T-cell (primary cell): ENCODE measurements at regions not wholly inside any gene's neighbourhood (a gene's known extent, or its start where the extent isn't known, plus 50 kb on each side); places are given as distances from the start of the nearest gene placed in this dataset.
"Not testable (repeated sequence)": the region's sequence is repeated elsewhere in the genome, so short reads cannot be mapped to it uniquely, and the experiment has no call there.

Experiments used
- ATAC-seq, 4 experiments: fragments of 200-7000 bp in 3 of 4; fragments of 150-1000 bp in 1 of 4; cut with Tn5 transposase; replicated peaks in 1 of 4; 1 replicate in 3 of 4; 2 replicates in 1 of 4; pipeline ENCODE4 v1.10.0; 2021; ENCODE audit warnings: moderate library complexity in 3 of 4, mild to moderate bottlenecking in 2 of 4, moderate number of reproducible peaks in 1 of 4
- CTCF ChIA-PET, 2 donors: fragments of 300-600 bp; sonication (Branson Sonifier 250); formaldehyde crosslinking; loops; one replicate each; lab custom pipeline; 2022; ENCODE audit warnings: antibody characterized with exemption in 2 of 2; lab: Charles Lee
- POLR2A ChIA-PET, 2 donors: fragments of 300-600 bp; sonication (Branson Sonifier 250); formaldehyde crosslinking; loops; one replicate each; lab custom pipeline; 2022; ENCODE audit warnings: antibody characterized with exemption in 2 of 2; lab: Charles Lee
- DNase-seq, 35 experiments: peaks; one replicate each; pipeline versions ENCODE4 v3.0.0 to v3.0.0-alpha.2; 2013 to 2023
- H3K27ac ChIP-seq: one replicate; pipeline ENCODE4 v1.5.1; 2013; ENCODE audit warnings: low read length
- H3K27me3 ChIP-seq, 2 experiments: replicated peaks in 1 of 2; 1 replicate in 1 of 2; 2 replicates in 1 of 2; pipeline versions ENCODE4 v1.6.1 to v1.7.0; 2013; ENCODE audit warnings: low read length in 1 of 2, mixed read lengths in 1 of 2; ENCODE audit not compliant: control insufficient read depth in 2 of 2, insufficient read depth in 2 of 2; ENCODE audit errors: extremely low read depth in 1 of 2
- H3K36me3 ChIP-seq, 2 donors: 1 replicate in 1 of 2; 2 replicates in 1 of 2; pipeline versions ENCODE4 v1.6.1 to v1.7.0; 2013; ENCODE audit warnings: low read length in 1 of 2; ENCODE audit not compliant: control insufficient read depth in 2 of 2, insufficient read depth in 1 of 2; ENCODE audit errors: extremely low read depth in 1 of 2
- H3K4me1 ChIP-seq, 2 experiments: 1 replicate in 1 of 2; 2 replicates in 1 of 2; pipeline versions ENCODE4 v1.6.1 to v1.7.0; 2013; ENCODE audit warnings: low read length in 2 of 2, mixed read lengths in 1 of 2; ENCODE audit not compliant: insufficient read depth in 2 of 2, control insufficient read depth in 1 of 2; ENCODE audit errors: extremely low read depth in 1 of 2
- H3K4me3 ChIP-seq, 2 donors: 1 replicate in 1 of 2; 2 replicates in 1 of 2; pipeline versions ENCODE4 v1.5.1 to v1.7.0; 2013; ENCODE audit warnings: mild to moderate bottlenecking in 2 of 2, low read length in 1 of 2, moderate library complexity in 1 of 2; ENCODE audit not compliant: control insufficient read depth in 1 of 2; ENCODE audit errors: extremely low read depth in 1 of 2
- H3K9me3 ChIP-seq: 2 replicates; pipeline ENCODE4 v1.7.0; 2013
- H3K27ac Mint-ChIP-seq, 2 donors: one replicate each; pipeline ENCODE4 v1.8.0; 2020 to 2021; ENCODE audit warnings: mild to moderate bottlenecking in 2 of 2, mixed read lengths in 2 of 2
- H3K27me3 Mint-ChIP-seq, 2 donors: one replicate each; pipeline ENCODE4 v1.8.0; 2021 to 2022; ENCODE audit warnings: mixed read lengths in 2 of 2
- H3K36me3 Mint-ChIP-seq: one replicate; pipeline ENCODE4 v1.8.0; 2021; ENCODE audit warnings: mixed read lengths
- H3K4me1 Mint-ChIP-seq, 3 donors: one replicate each; pipeline ENCODE4 v1.8.0; 2020 to 2022; ENCODE audit warnings: mixed read lengths in 3 of 3, mild to moderate bottlenecking in 1 of 3
- H3K4me3 Mint-ChIP-seq, 3 donors: one replicate each; pipeline ENCODE4 v1.8.0; 2020 to 2022; ENCODE audit warnings: mild to moderate bottlenecking in 3 of 3, mixed read lengths in 3 of 3, moderate library complexity in 3 of 3
- H3K9me3 Mint-ChIP-seq, 3 donors: one replicate each; pipeline ENCODE4 v1.8.0; 2020 to 2022; ENCODE audit warnings: mixed read lengths in 3 of 3
- WGBS: methylation state at CpG from one replicate; pipeline ENCODE4 v1.1.5; 2013; ENCODE audit warnings: missing lambda C conversion rate; ENCODE audit not compliant: insufficient coverage; 5-methylcytosine and 5-hydroxymethylcytosine counted together

GRCh38 chr20:50360218-50360672, 149.9 kb upstream of the PTPN1 start:
- no peak overlapping the region for H3K27ac ChIP-seq

GRCh38 chr20:50360921-50361320, 149.3 kb upstream of the PTPN1 start:
- Mint-ChIP-seq H3K36me3 (no peaks in the 10 kb centered on the region), H3K9me3 (no peaks in the 10 kb centered on the region), H3K4me3 (no peak overlapping the region), H3K4me1 (no peaks in the 10 kb centered on the region), H3K27me3 (peaks cover 0 to 2% of the 10 kb centered on the region in 2 donors), H3K27ac (no peak overlapping the region)
- Histone ChIP-seq H3K36me3 (no peaks in the 10 kb centered on the region), H3K4me3 (no peak overlapping the region), H3K27ac (no peak overlapping the region), H3K27me3 (peaks cover 0 to 12% of the 10 kb centered on the region in 2 experiments), H3K4me1 (no peaks in the 10 kb centered on the region), H3K9me3 (no peaks in the 10 kb centered on the region)
- CTCF ChIA-PET: no interaction called here
- DNase-seq (no peak), ATAC-seq (no peak)
- WGBS: 93% methylated on average over 3 of the region's 8 CpGs
- POLR2A ChIA-PET: no interaction called here

More at GRCh38 chr20:50360218-50360672, 149.9 kb upstream of the PTPN1 start:
- WGBS: 83% methylated on average over 5 of the region's 8 CpGs
- ChIA-PET POLR2A (no interaction called here), CTCF (no interaction called here)
- no peak overlapping the region for H3K4me3 ChIP-seq
- H3K4me1 ChIP-seq: no peaks in the 10 kb centered on the region
- ATAC-seq (no peak), DNase-seq (no peak)
- H3K27me3 ChIP-seq: peaks cover 0 to 12% of the 10 kb centered on the region in 2 experiments
- H3K36me3 Mint-ChIP-seq: no peaks in the 10 kb centered on the region
- H3K4me3 Mint-ChIP-seq: no peak overlapping the region
- H3K27ac Mint-ChIP-seq: no peak overlapping the region
- H3K4me1 Mint-ChIP-seq: no peaks in the 10 kb centered on the region
- H3K27me3 Mint-ChIP-seq: peaks cover 0 to 2% of the 10 kb centered on the region in 2 donors
- no peaks in the 10 kb centered on the region for H3K36me3 ChIP-seq
- no peaks in the 10 kb centered on the region for H3K9me3 ChIP-seq
- no peaks in the 10 kb centered on the region for H3K9me3 Mint-ChIP-seq

DNA sequence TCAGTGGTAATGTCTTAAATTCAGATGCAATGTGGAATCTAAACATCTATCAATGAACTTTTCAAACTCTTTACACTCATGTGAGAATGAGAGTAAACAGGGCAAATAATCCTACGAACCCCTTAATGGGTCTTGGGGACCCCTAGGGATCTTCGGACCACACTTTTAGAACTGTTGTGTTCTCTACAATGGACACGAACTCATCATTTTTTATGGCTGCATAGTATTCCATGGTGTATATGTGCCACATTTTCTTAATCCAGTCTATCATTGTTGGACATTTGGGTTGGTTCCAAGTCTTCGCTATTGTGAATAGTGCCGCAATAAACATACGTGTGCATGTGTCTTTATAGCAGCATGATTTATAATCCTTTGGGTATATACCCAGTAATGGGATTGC, 148.0 kb upstream of the PTPN1 start:
- ATAC-seq, H3K36me3 ChIP-seq, H3K9me3 Mint-ChIP-seq, H3K27ac ChIP-seq, H3K27me3 Mint-ChIP-seq, H3K9me3 ChIP-seq, H3K27ac Mint-ChIP-seq, H3K4me3 ChIP-seq, CTCF ChIA-PET, H3K36me3 Mint-ChIP-seq, DNase-seq, H3K4me1 ChIP-seq, H3K4me3 Mint-ChIP-seq: not testable (repeated sequence)
- no CpG with 5 or more reads among the region's 6 CpGs for WGBS
- H3K4me1 Mint-ChIP-seq: peaks cover 7 to 11% (median 8%) of the 10 kb centered on the region in 3 donors
- POLR2A ChIA-PET: interaction anchor here in 1 of 2 donors (0.6 kb wide), 1 partner anchor 9 kb away, joined by 3 read pairs; no protein-coding TSS in a partner anchor
- H3K27me3 ChIP-seq: peaks cover 0 to 12% of the 10 kb centered on the region in 2 experiments

DNA sequence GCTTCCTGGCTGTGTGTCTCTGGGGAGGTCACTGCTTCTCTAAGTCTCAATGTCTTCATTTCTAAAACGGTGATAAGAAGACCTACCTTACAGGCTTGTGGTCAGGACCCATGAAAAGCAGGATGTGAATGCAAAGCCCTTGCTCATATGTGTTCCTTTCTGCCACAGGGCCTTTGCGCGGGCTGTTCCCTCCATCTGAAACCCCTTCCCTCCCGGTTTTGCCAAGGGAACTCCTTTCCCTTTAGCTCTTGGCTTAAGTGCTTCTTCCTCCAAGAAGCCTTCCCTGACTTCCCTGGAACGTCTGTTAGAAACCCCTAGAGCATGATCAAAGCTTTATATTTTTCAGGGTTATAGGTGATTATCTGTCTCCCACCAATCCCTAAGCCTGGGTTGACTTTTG, 147.2 kb upstream of the PTPN1 start:
- Histone ChIP-seq H3K27ac (no peak overlapping the region), H3K9me3 (no peaks in the 10 kb centered on the region), H3K4me3 (no peak overlapping the region), H3K4me1 (peaks cover 0 to 3% of the 10 kb centered on the region in 2 experiments), H3K36me3 (no peaks in the 10 kb centered on the region), H3K27me3 (peaks cover 0 to 12% of the 10 kb centered on the region in 2 experiments)
- Mint-ChIP-seq H3K27me3 (peaks cover 2% of the 10 kb centered on the region in 2 donors), H3K4me3 (no peak overlapping the region), H3K9me3 (no peaks in the 10 kb centered on the region), H3K27ac (no peak overlapping the region), H3K4me1 (peaks cover 10 to 13% (median 12%) of the 10 kb centered on the region in 3 donors), H3K36me3 (no peaks in the 10 kb centered on the region)
- DNase-seq: no peak
- ChIA-PET POLR2A (interaction anchor here in 1 of 2 donors (0.6 kb wide), 2 partner anchors 10 to 25 kb away, joined by 3 to 5 read pairs; no protein-coding TSS in a partner anchor), CTCF (no interaction called here)
- ATAC-seq: no peak
- WGBS: no CpG with 5 or more reads among the region's 5 CpGs

DNA sequence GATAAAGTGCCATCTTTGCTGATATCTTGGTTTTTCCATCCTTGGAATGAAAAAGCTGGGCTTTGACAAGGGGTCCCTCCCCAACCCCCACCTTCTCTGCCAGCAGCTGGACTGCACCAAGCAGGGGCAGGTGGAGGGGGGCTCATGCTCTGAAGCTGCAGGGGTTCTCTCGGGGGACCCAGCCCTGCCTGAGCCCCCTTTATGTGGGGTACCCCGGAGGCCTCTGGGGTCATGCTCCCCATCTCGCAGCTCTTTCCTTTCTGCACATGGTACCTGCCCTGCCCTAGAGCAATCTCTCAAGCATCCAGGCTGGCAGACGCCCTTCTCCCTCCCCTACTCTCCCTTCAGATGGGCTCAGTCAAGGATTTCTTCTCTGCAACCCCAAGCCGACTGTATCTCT, 146.7 kb upstream of the PTPN1 start:
- Mint-ChIP-seq H3K36me3 (no peaks in the 10 kb centered on the region), H3K4me3 (no peak overlapping the region), H3K27ac (no peak overlapping the region), H3K9me3 (no peaks in the 10 kb centered on the region), H3K27me3 (peaks cover 2 to 5% of the 10 kb centered on the region in 2 donors), H3K4me1 (peaks cover 10 to 17% (median 15%) of the 10 kb centered on the region in 3 donors)
- Histone ChIP-seq H3K27ac (no peak overlapping the region), H3K9me3 (no peaks in the 10 kb centered on the region), H3K4me1 (peaks cover 0 to 3% of the 10 kb centered on the region in 2 experiments), H3K36me3 (no peaks in the 10 kb centered on the region), H3K4me3 (no peak overlapping the region), H3K27me3 (peaks cover 0 to 12% of the 10 kb centered on the region in 2 experiments)
- CTCF ChIA-PET: no interaction called here
- POLR2A ChIA-PET: no interaction called here
- DNase-seq: no peak
- WGBS: 80% methylated on average over 5 of the region's 5 CpGs
- ATAC-seq: no peak

- Mint-ChIP-seq H3K36me3 (no peaks in the 10 kb centered on the region), H3K4me3 (no peak overlapping the region), H3K4me1 (peaks cover 10 to 18% (median 15%) of the 10 kb centered on the region in 3 donors), H3K27me3 (peaks cover 2 to 5% of the 10 kb centered on the region in 2 donors), H3K27ac (peak overlapping the region in 1 of 2 donors; percentile 4), H3K9me3 (no peaks in the 10 kb centered on the region)
- ChIA-PET POLR2A (interaction anchor here in 1 of 2 donors (0.6 kb wide), 2 partner anchors 11 to 757 kb away, joined by 3 to 5 read pairs; no protein-coding TSS in a partner anchor), CTCF (no interaction called here)
- no peak overlapping the region for H3K27ac ChIP-seq
- H3K27me3 ChIP-seq: peaks cover 0 to 16% of the 10 kb centered on the region in 2 experiments
- whole genome bisulfite sequencing: 79% methylated on average over 2 of the region's 6 CpGs
- no peaks in the 10 kb centered on the region for H3K36me3 ChIP-seq
- no peak for DNase-seq
- ATAC-seq: no peak
- H3K9me3 ChIP-seq: no peaks in the 10 kb centered on the region
- H3K4me1 ChIP-seq: peaks cover 0 to 3% of the 10 kb centered on the region in 2 experiments
- H3K4me3 ChIP-seq: no peak overlapping the region
Measured at GRCh38 chr20:50364542-50364941, 145.6 kb upstream of the PTPN1 start.
